Activated naive CD8-positive, alpha-beta T cell treated with anti-CD3 and anti-CD28 coated beads, Interleukin-2, amount 10 ng/mL, durations not matched to agents 7 days and 5 days (primary cell): ENCODE measurements at regions not wholly inside any gene's neighbourhood (a gene's known extent, or its start where the extent isn't known, plus 50 kb on each side); places are given as distances from the start of the nearest gene placed in this dataset.
"Not testable (repeated sequence)": the region's sequence is repeated elsewhere in the genome, so short reads cannot be mapped to it uniquely, and the experiment has no call there.

Source experiments
- ATAC-seq: fragments of 150-1000 bp; cut with Tn5 transposase; one replicate; pipeline ENCODE4 v1.10.0; 2021; ENCODE audit warnings: low read depth, moderate library complexity
- POLR2A ChIA-PET: fragments of 350-600 bp; sonication (Branson Sonifier 250); formaldehyde crosslinking; loops from one replicate; lab custom pipeline; 2021; ENCODE audit warnings: antibody characterized with exemption; lab: Charles Lee
- DNase-seq: peaks from one replicate; pipeline ENCODE4 v3.0.0; 2021
- H3K27ac Mint-ChIP-seq: one replicate; pipeline ENCODE4 v1.8.0; 2022; ENCODE audit warnings: mild to moderate bottlenecking, mixed read lengths
- H3K27me3 Mint-ChIP-seq: one replicate; pipeline ENCODE4 v1.8.0; 2022; ENCODE audit warnings: mild to moderate bottlenecking, moderate library complexity, mixed read lengths
- H3K36me3 Mint-ChIP-seq: one replicate; pipeline ENCODE4 v1.8.0; 2021; ENCODE audit warnings: mild to moderate bottlenecking, mixed read lengths
- H3K4me1 Mint-ChIP-seq: one replicate; pipeline ENCODE4 v1.8.0; 2021; ENCODE audit warnings: mixed read lengths
- H3K4me3 Mint-ChIP-seq: one replicate; pipeline ENCODE4 v1.8.0; 2022; ENCODE audit warnings: mild to moderate bottlenecking, moderate library complexity, mixed read lengths
- H3K9me3 Mint-ChIP-seq: one replicate; pipeline ENCODE4 v1.8.0; 2021; ENCODE audit warnings: mixed read lengths

GRCh38 chr7:23913016-23913415 lies 203.0 kb downstream of the STK31 start:
- H3K9me3 Mint-ChIP-seq = peaks cover 7% of the 10 kb centered on the region
- no peaks in the 10 kb centered on the region for H3K36me3 Mint-ChIP-seq
- DNase-seq = no peak
- H3K27me3 Mint-ChIP-seq = peaks cover 8% of the 10 kb centered on the region
- H3K27ac Mint-ChIP-seq = no peak overlapping the region
- no peaks in the 10 kb centered on the region for H3K4me1 Mint-ChIP-seq
- no peak for ATAC-seq
- no peak overlapping the region for H3K4me3 Mint-ChIP-seq
- POLR2A ChIA-PET = no interaction called here

DNA sequence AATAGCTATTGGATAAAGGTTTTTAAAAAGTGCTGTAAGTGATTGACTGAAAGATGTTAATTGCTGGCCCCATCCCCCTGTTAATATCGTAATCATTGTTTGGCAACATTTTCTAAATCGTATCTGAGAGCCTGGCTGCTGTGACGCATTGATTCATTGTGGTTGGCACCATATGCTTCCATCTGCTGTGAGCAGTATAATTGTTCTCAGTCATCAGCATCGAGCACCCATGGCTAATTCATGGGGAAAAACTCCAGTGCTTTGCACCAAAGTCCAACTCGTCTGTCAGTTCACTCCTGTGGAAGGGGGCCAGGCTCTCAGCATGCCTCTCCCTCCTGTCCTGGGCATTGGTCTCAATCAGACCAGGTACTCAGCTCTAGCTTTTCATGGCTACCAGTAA lies 205.2 kb downstream of the STK31 start:
- H3K4me3 Mint-ChIP-seq = no peak overlapping the region
- H3K27ac Mint-ChIP-seq = no peak overlapping the region
- peaks cover 11% of the 10 kb centered on the region for H3K27me3 Mint-ChIP-seq
- no peaks in the 10 kb centered on the region for H3K4me1 Mint-ChIP-seq
- ATAC-seq (no peak), DNase-seq (no peak)
- H3K36me3 Mint-ChIP-seq = no peaks in the 10 kb centered on the region
- POLR2A ChIA-PET = no interaction called here
- peaks cover 7% of the 10 kb centered on the region for H3K9me3 Mint-ChIP-seq

DNA sequence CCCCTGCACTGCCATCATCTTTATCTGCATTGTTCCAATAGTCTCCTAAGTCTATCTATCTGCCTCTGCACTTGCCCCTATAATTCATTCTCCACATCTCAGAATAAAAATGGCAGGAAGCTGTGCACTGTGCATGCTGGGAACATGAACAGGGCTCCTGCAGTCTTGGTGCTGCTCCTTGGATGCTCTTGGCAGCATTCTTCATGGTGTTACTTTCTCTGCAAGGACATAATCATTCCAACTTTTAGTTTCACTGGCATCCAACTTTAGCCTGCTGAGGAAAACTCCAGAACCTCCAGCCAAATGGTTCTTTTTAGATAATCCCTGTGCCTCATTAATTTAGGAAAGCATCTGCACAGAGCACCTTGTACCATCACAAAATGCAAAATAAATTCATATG lies 208.3 kb downstream of the STK31 start:
- Mint-ChIP-seq H3K4me1 (no peaks in the 10 kb centered on the region), H3K9me3 (peaks cover 3% of the 10 kb centered on the region), H3K27ac (no peak overlapping the region), H3K4me3 (no peak overlapping the region), H3K36me3 (no peaks in the 10 kb centered on the region), H3K27me3 (peaks cover 9% of the 10 kb centered on the region)
- ATAC-seq (no peak), DNase-seq (no peak)
- POLR2A ChIA-PET = no interaction called here

DNA sequence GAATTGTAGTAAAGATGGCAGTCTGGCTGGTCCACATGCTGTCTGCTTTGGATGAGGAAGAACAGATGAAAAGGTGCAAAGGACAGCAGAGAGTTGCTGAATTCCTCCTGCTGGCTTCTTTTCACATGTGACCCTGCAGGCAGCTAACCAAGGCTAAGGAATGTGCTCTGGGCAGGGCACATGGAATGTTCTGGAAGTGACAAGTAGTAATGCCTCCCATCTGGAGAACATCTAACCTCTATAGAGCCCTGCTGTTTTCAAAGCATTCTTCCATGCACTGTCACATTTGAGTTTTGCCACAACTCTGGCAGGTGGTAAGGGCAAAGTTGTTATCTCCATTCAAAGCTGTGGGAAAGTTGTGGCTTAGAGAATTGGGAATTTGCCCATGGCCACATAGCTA lies 208.8 kb downstream of the STK31 start:
- ATAC-seq = no peak
- Mint-ChIP-seq H3K4me1 (no peaks in the 10 kb centered on the region), H3K36me3 (no peaks in the 10 kb centered on the region), H3K9me3 (peaks cover 2% of the 10 kb centered on the region), H3K4me3 (no peak overlapping the region), H3K27me3 (peaks cover 12% of the 10 kb centered on the region), H3K27ac (no peak overlapping the region)
- DNase-seq = no peak
- POLR2A ChIA-PET = no interaction called here

DNA sequence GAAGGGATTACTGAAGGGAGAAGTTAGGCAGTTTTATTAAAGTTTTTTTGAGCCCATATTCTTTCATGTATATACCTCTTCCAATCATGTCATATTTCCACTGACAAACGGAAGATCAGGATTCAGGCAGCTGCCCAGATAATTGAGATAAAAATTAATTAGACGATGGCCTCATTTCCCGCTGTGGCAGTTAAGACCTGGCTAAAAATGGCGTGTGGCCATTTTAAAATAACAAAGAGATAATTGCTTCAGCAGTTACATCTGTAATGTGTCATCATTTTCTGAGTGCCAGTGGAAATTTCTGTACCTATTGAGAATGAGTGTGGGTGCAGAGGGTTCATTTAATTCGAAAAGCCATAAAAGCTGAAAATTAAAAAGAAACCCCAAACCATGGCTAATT lies 215.1 kb downstream of the STK31 start:
- H3K4me3 Mint-ChIP-seq = no peak overlapping the region
- H3K27me3 Mint-ChIP-seq = peaks cover 10% of the 10 kb centered on the region
- no peaks in the 10 kb centered on the region for H3K36me3 Mint-ChIP-seq
- no peak for ATAC-seq
- DNase-seq = no peak
- no peaks in the 10 kb centered on the region for H3K4me1 Mint-ChIP-seq
- no peaks in the 10 kb centered on the region for H3K9me3 Mint-ChIP-seq
- POLR2A ChIA-PET = no interaction called here
- no peak overlapping the region for H3K27ac Mint-ChIP-seq

DNA sequence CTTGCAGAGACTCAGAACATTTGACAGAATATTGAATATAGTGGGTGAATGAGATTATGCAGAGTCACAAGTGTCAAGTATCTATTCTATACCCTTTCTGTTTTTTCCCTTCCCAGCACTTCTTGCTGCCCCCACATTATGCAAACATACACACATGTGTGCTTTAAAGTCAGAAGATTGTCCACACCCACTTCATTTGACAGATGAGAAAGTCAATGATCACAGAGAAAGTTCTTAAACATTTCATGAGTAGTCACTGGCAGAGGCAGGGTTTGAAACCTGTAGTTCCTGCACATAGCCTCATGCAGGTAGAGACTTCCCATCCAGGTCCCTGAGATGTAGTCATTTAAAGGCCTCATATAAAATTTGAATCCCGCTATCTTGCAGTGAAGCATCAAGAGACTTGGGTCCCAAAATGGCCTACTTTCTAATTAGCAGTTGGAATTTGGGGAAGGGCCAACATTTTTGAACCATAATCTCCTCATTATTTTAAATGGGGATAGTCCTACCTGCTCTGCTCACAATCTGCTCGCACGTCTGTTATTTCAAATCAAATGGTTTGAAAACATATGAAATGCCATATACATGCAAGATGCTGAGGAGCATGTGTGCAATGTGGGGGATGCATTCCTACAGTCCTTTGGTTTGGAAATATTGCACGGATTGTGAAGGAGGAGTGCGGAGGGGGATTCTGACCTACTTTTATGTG lies 217.8 kb downstream of the STK31 start:
- H3K4me3 Mint-ChIP-seq = no peak overlapping the region
- H3K9me3 Mint-ChIP-seq = no peaks in the 10 kb centered on the region
- H3K4me1 Mint-ChIP-seq = no peaks in the 10 kb centered on the region
- no peaks in the 10 kb centered on the region for H3K36me3 Mint-ChIP-seq
- peaks cover 15% of the 10 kb centered on the region for H3K27me3 Mint-ChIP-seq
- DNase-seq = no peak
- ATAC-seq = no peak
- POLR2A ChIA-PET = no interaction called here
- no peak overlapping the region for H3K27ac Mint-ChIP-seq

- Mint-ChIP-seq H3K4me1 (no peaks in the 10 kb centered on the region), H3K9me3 (no peaks in the 10 kb centered on the region), H3K36me3 (no peaks in the 10 kb centered on the region), H3K27ac (no peak overlapping the region), H3K27me3 (peaks cover 13% of the 10 kb centered on the region), H3K4me3 (no peak overlapping the region)
- ATAC-seq = no peak
- no peak for DNase-seq
- POLR2A ChIA-PET = no interaction called here
Measured at GRCh38 chr7:23928418-23928775, 218.4 kb downstream of the STK31 start.

- Mint-ChIP-seq H3K4me3 (no peak overlapping the region), H3K27me3 (peaks cover 9% of the 10 kb centered on the region), H3K36me3 (no peaks in the 10 kb centered on the region), H3K4me1 (no peaks in the 10 kb centered on the region), H3K27ac (no peak overlapping the region), H3K9me3 (no peaks in the 10 kb centered on the region)
- ATAC-seq (no peak), DNase-seq (no peak)
- POLR2A ChIA-PET = no interaction called here
Measured at GRCh38 chr7:23930312-23930711, 220.3 kb downstream of the STK31 start.

- H3K27me3 Mint-ChIP-seq = peaks cover 11% of the 10 kb centered on the region
- no peak overlapping the region for H3K27ac Mint-ChIP-seq
- H3K9me3 Mint-ChIP-seq = no peaks in the 10 kb centered on the region
- H3K36me3 Mint-ChIP-seq = no peaks in the 10 kb centered on the region
- H3K4me3 Mint-ChIP-seq = no peak overlapping the region
- ATAC-seq (no peak), DNase-seq (no peak)
- H3K4me1 Mint-ChIP-seq = no peaks in the 10 kb centered on the region
- POLR2A ChIA-PET = no interaction called here
Measured at GRCh38 chr7:23931633-23932032, 221.6 kb downstream of the STK31 start.

DNA sequence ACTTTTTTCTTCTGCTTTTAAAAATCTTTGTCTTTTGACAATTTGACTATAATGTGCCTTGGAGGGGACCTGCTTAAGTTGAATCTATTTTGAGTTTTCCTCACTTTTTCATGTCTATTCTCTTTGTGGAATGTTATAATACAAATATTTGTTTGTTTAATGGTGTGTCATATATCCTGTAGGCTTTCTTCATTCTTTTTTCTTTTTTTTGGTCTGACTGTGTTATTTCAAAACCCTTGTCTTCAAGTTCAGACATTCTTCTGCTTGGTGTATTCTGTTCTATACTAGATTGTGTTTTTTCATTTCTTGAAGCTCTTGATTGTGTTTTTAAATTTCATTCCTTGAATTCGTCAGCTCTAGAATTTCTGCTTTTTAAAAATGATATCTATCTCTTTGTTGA lies 228.2 kb downstream of the STK31 start:
- Mint-ChIP-seq H3K27me3 (peaks cover 11% of the 10 kb centered on the region), H3K36me3 (no peaks in the 10 kb centered on the region), H3K9me3 (peaks cover 1% of the 10 kb centered on the region), H3K4me1 (no peaks in the 10 kb centered on the region), H3K27ac (no peak overlapping the region), H3K4me3 (no peak overlapping the region)
- ATAC-seq (no peak), DNase-seq (no peak)
- POLR2A ChIA-PET = no interaction called here

GRCh38 chr7:23938937-23939552 lies 229.0 kb downstream of the STK31 start:
- H3K27me3 Mint-ChIP-seq = peaks cover 11% of the 10 kb centered on the region
- DNase-seq (no peak), ATAC-seq (no peak)
- H3K27ac Mint-ChIP-seq = no peak overlapping the region
- POLR2A ChIA-PET = no interaction called here
- H3K36me3 Mint-ChIP-seq = no peaks in the 10 kb centered on the region
- no peaks in the 10 kb centered on the region for H3K4me1 Mint-ChIP-seq
- no peak overlapping the region for H3K4me3 Mint-ChIP-seq
- H3K9me3 Mint-ChIP-seq = peaks cover 1% of the 10 kb centered on the region

DNA sequence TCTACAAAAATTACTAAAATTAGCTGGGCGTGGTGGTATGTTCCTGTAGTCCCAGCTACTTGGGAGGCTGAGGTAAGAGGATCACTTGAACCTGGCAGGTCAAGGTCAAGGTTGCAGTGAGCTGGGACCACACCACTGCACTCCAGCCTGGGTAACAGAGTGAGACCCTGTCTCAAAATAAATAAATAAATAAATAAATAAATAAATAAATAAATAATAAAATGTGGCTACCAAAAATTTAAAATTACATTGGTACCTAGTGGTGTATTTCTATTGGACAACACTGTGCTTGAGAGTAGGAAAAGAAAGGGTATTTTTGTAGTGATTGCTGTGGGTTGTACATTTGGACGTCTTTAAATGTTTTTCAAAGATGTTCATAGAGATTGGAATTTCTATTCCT lies 229.7 kb downstream of the STK31 start:
- H3K27ac Mint-ChIP-seq, POLR2A ChIA-PET, DNase-seq, H3K36me3 Mint-ChIP-seq, ATAC-seq, H3K9me3 Mint-ChIP-seq, H3K4me1 Mint-ChIP-seq, H3K4me3 Mint-ChIP-seq: not testable (repeated sequence)
- peaks cover 11% of the 10 kb centered on the region for H3K27me3 Mint-ChIP-seq

DNA sequence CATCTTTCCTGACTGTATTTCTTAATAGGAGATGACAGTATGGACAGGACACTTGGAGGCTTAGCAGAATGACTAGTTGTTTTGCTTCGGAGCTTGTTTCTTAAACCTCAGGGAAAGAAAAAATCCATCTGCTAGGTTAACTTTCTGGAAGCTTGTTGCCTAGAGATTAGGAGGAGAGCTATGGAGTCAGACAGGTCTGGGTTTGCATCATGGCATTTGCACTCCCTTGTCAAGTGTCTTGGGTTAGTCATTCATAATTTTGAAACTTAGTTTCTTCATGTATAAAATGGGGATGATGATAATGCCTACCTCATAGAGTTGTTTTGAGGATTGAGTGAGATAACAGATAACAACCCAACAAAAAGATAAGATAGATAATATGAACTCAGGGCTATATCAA lies 231.5 kb downstream of the STK31 start:
- Mint-ChIP-seq H3K4me1 (no peaks in the 10 kb centered on the region), H3K36me3 (no peaks in the 10 kb centered on the region), H3K27ac (no peak overlapping the region), H3K4me3 (no peak overlapping the region), H3K27me3 (peaks cover 9% of the 10 kb centered on the region), H3K9me3 (peaks cover 1% of the 10 kb centered on the region)
- POLR2A ChIA-PET = no interaction called here
- DNase-seq (no peak), ATAC-seq (no peak)

GRCh38 chr7:23942032-23942431 lies 232.0 kb downstream of the STK31 start:
- no peaks in the 10 kb centered on the region for H3K4me1 Mint-ChIP-seq
- no peaks in the 10 kb centered on the region for H3K36me3 Mint-ChIP-seq
- ATAC-seq = no peak
- DNase-seq = no peak
- H3K4me3 Mint-ChIP-seq = no peak overlapping the region
- H3K9me3 Mint-ChIP-seq = peaks cover 5% of the 10 kb centered on the region
- H3K27me3 Mint-ChIP-seq = peaks cover 5% of the 10 kb centered on the region
- POLR2A ChIA-PET = no interaction called here
- no peak overlapping the region for H3K27ac Mint-ChIP-seq
